UCSD-AML1 (cell line): ENCODE measurements at regions not wholly inside any gene's neighbourhood (a gene's known extent, or its start where the extent isn't known, plus 50 kb on each side); places are given as distances from the start of the nearest gene placed in this dataset.
"Not testable (repeated sequence)": the region's sequence is repeated elsewhere in the genome, so short reads cannot be mapped to it uniquely, and the experiment has no call there.

Experiments
- DNase-seq: peaks from one replicate; lab custom pipeline; 2025; ENCODE audit not compliant: unreplicated experiment; lab: John Stamatoyannopoulos, UW

GRCh38 chr11:27244900-27245299 is 118.1 kb downstream of the CCDC34 start:
- DNase-seq, result no peak

DNA sequence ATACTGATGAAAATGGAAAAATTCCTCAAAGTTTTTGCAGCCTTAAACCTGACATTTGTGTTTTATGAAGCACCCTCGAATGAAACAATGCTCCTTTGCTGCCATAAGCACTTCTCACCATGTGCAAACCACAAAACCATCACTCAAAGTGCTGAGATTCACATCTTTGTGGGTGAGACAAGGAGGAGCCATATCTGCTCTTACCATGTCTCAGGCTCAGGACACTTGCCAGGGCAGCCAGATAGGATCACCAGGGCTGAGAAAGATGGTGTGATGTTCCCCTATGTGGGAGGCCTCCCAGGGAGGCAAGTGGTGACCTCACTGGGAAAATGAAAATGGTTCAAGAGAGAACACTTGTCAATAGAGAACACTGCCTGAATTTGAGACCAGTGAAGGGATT is 120.4 kb downstream of the CCDC34 start:
- no peak for DNase-seq

GRCh38 chr11:27241311-27242122 is 121.5 kb downstream of the CCDC34 start:
- DNase-seq, result no peak

GRCh38 chr11:27239305-27239942 is 123.6 kb downstream of the CCDC34 start:
- no peak for DNase-seq

GRCh38 chr11:27238811-27239210 is 124.2 kb downstream of the CCDC34 start:
- DNase-seq, result no peak

DNA sequence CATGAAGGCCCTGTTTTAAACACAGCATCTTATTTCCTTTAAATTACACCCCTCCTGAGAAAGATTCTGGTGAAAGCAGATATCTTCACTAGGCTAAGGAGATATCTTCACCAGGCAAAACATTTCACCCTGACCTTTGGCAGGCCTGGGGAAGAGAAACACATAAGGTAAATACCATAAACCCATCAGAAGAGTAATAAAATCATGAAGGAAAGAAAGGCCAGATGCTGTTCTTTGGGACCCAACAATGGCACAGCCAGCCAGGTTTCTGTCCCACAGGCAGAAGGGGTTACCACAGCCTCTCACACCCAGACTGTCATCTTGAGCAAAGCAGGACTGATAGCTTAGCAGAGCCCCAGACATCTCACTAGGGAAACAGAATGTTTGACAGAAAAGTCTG is 125.4 kb downstream of the CCDC34 start:
- DNase-seq, result no peak

DNA sequence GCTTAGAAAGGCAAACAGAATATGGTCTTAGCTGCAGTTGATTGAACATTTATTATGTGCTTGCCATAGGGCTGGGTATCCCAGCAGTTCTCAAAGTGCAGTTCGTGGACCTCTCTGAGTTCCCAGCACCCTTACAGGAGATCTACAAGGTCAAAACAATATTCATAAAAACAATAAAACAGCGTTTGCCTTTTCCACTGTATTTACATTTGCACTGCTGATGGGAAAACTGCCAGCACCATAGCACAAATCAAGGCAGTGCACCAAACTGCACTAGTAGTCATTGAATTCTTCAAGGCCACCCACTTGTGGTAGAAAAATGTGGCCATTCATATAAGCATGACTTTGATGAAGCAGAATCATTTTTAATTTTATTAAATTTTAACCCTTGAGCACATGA is 128.1 kb downstream of the CCDC34 start:
- no peak for DNase-seq

- DNase-seq, result no peak
Measured at GRCh38 chr11:27234043-27234668, 128.9 kb downstream of the CCDC34 start.

DNA sequence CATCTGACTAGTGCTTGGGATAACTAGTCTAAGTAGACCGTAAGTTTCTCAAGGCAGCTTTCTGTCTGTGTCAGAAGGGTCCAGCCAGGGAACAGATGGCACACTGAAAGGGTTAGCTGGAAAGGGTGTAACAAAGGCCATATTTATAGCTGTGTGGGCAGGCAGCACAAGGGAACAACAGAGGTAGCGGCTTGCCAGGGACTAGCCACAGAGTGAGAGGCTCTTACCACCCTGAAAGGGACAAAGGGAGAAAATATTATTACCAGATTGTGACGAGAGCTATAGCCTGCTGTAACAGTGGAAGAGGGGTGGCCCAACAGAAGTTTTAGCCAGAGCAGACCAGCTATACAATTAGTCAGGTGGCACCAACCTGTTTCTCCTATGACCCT is 129.4 kb downstream of the CCDC34 start:
- DNase-seq, result no peak

GRCh38 chr11:27231530-27231929 is 131.5 kb downstream of the CCDC34 start:
- no peak for DNase-seq

DNA sequence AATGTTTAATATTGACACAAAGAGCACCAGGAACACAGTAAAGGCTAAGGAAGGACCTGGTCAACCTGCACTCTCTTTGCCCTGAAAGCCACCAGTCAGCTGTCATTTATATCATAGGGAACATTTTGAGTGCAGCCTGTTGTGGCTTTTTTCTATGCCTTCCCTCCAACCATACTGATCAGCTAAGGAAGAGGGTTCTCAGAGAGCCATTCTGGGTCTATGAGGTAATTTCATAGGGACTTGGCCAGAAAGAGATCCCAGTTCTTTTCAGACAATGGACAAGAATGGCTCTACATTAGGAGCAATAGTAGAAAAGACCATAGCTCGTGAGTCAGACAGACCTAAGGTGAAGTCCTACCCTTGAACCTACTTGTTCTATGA is 132.8 kb downstream of the CCDC34 start:
- no peak for DNase-seq

GRCh38 chr11:27229511-27230191 is 133.4 kb downstream of the CCDC34 start:
- DNase-seq, result no peak

DNA sequence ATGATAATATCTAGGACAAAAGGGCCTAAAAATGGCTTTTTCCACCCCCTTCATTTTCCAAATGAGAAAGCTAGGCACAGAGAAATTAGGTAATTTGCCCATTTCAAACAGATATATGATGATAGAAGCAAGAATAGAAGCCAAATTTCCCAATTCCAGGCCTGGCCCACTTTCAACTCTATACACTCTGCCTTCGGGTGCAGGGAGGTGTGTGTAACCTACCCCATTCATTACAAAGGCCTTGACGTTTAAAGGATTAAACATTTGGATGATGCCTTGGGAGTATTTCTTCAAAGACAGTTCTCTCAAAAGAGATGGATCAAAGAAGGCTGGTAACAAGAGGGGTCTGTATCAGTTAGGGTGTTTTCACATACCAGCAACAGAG is 134.1 kb downstream of the CCDC34 start:
- DNase-seq, result no peak

GRCh38 chr11:27228232-27228905 is 134.6 kb downstream of the CCDC34 start:
- DNase-seq, result no peak

GRCh38 chr11:27227736-27228135 is 135.3 kb downstream of the CCDC34 start:
- no peak for DNase-seq

GRCh38 chr11:27219487-27220039 is 143.5 kb downstream of the CCDC34 start:
- DNase-seq, result not testable (repeated sequence)

DNA sequence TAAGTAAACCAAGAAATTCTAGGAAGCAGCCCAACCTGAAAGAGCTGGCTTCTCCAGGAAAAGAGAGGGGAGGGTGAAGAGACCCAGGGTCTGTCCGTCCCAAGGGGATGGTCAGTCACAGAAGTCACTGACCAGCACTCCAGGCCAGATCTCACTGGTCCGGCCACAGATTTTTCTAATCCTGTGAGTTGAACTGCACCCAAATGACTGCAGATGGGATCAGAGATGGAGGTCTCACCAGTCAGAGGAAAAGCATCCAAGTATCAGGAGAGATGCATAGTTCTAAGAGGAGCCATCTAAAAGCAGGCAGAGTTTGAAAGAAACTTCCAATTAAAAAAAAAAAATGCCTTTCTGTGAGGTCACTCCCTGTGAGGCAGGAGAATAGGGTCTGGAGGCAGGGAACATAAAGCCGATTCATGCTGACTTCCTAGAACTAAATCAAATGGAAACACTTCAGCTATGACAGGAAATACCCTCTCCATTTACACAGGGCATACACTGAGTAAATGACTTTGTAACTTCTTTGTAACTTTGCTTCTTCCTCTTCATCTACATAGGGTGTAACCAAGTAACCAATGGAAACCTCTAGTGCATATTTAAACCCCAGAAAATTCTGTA is 144.5 kb downstream of the CCDC34 start:
- DNase-seq, result no peak

GRCh38 chr11:27217948-27218420 is 145.0 kb downstream of the CCDC34 start:
- DNase-seq, result no peak

DNA sequence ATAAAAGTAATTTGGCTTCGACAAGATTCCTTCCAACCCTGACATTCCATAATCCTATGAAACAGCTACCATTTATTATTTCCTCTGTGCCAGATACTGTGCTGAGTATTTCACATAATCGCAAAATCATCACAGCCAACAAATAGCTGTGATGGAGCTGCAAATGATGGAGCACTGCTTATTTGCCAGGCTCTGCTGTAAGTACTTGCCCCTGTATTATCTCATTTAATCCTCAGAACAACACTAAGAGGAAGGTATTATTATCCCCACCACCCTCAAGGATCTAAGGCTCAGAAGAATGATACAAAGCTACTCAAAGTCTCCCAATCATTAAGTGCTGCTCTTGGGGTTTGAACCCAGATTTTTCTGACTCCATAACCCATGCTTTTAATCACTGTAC is 145.5 kb downstream of the CCDC34 start:
- DNase-seq, result no peak
